Posterior cingulate gyrus (tissue), 11 donors: ENCODE measurements at regions not wholly inside any gene's neighbourhood (a gene's known extent, or its start where the extent isn't known, plus 50 kb on each side); places are given as distances from the start of the nearest gene placed in this dataset.
"Not testable (repeated sequence)": the region's sequence is repeated elsewhere in the genome, so short reads cannot be mapped to it uniquely, and the experiment has no call there.

Source experiments
- DNase-seq, 10 donors: peaks; one replicate each; pipeline versions ENCODE4 v3.0.0 to v3.0.0-alpha.2; 2020 to 2021; ENCODE audit warnings: mixed read lengths in 3 of 10
- intact Hi-C: fragments of 100-400 bp; cut with DNase I; formaldehyde crosslinking; loops from one replicate; pipeline ENCODE4 v1.15.1; 2023

DNA sequence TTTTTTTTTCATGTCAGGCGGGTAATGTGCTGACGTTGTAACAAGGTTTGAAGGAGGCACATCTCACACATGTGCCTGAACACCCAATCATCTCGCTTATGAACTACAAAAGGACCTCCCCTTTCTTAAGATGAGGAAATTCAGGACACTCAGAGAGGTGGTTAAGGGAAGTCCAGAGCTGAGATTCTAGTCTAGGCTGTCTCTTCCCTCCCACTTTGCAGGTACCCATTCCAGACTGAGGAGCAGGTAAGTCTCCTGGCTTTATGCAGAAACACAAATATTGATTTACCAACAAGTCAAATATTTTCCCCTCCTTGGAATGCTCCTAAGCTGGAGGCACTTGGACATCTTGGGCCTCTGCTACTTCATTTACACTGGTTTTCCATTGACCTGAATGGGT lies 122.9 kb upstream of the CADM1 start:
- no peak for DNase-seq
- intact Hi-C loops = no loop called here

GRCh38 chr11:115626414-115626813 lies 122.2 kb upstream of the CADM1 start:
- intact Hi-C loops = no loop called here

GRCh38 chr11:115625502-115625901 lies 121.3 kb upstream of the CADM1 start:
- intact Hi-C loops = no loop called here
- no peak for DNase-seq

More at GRCh38 chr11:115626414-115626813, 122.2 kb upstream of the CADM1 start:
- no peak for DNase-seq

DNA sequence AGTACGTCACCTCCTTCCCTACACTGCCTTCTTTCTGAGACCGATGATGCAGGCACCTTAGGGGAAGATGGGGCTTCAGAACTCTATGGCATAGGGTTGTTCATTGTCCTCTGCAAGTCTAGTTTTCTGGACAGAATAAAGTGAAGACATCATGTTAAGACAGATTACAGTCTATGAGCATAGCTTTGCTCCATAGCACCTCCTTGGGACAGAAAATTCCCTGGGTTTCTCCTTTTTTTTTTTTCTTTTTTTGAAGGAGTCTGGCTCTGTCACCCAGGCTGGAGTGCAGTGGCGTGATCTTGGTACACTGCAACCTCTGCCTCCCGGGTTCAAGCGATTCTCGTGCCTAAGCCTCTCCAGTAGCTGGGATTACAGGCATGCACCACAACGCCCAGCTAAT lies 119.8 kb upstream of the CADM1 start:
- no peak for DNase-seq
- intact Hi-C loops = no loop called here

DNA sequence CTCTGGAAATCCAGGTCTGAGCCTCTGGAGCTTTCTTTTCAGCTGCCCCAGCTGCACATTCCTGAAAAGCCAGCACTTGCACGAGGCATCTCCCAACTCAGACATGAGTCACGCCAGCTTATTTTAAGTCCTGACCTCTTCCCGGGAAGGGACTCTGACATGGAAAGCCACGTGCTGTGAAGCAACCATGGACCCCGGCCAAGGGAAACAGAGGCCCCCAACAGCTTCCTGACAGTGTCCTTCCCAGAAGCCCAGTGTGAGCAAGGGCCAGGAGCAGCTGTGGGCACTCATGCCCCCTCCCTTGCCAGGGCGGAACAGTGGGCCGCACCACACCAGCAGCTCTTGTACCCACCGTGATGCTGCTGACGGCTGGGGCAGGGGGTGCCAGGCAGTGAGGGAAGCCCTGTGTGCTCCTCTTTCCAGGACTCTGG lies 118.8 kb upstream of the CADM1 start:
- peak in 3 of 10 donors; percentile 16 to 87 (median 34) for DNase-seq
- intact Hi-C loops = no loop called here

DNA sequence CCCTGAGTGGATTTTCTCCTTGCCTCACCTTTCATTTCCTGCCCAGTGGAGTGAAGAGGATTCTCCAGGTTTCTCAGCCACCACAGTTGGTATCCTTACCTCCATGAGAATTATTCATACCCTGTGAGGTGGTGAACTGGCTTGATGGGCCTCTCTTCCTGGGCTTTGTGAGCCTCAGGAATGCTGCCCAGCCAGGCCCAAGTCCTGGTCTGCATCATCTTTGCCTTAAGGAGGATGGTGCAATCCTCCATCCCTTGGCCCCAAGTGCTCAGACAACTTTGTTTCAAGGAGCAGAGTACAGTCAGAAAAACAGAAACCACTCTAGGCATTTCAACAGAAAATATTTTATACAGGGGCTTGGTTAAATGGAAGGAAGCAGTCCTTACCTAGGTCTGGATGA lies 114.2 kb upstream of the CADM1 start:
- intact Hi-C loops = no loop called here
- DNase-seq = no peak

- DNase-seq = no peak
- intact Hi-C loops = no loop called here
Observed at GRCh38 chr11:115617767-115618166, 113.6 kb upstream of the CADM1 start.

DNA sequence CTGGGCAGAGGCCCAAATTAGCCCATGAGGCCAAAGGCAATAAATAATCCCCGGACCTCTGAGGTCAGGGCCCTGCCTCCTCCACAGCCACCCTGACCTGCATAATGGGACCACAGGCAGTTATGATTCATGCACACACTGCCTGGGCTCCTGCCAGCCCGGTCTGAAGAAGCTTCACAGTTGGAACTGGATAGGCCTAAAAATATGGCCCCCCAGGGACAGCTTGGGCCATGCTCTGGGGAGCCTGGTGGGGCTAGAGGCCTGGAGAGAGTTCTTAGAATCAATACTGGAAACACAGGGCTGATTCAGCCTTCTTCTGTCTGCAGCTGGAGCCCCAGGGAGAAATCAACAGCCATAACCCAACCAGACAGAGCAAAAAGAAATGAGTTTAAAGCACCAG lies 112.8 kb upstream of the CADM1 start:
- intact Hi-C loops = no loop called here
- no peak for DNase-seq

DNA sequence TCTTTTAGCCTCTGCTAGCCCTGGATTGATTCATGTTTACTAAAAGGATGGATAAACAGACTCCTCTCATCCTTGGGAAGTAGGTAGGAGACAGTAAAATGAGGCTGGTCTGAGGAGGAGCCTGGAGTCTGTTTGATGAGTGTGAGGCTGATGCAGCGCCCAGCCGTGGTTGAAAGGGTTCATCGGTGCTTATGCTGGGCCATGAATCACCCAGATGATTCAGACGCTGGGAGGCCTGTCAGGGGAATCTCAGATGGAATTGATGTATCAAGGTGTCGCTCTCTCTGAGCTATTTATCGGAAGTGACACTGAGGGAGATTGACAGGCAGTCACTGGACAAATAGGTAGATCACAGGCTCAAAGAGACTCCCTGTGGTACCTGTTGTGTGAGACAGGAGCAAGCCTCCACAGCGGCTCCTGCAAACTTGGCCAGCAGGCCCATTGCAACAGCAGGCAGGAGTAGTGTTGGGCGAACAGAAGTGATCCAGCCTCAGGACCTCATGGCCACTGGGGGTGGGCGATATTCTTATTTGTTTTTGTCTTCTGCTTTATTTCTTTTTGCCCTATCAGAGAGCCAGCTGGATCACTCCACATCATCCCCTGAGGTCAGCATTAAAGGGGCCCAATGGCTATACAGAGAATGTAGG lies 109.9 kb upstream of the CADM1 start:
- intact Hi-C loops = no loop called here

DNA sequence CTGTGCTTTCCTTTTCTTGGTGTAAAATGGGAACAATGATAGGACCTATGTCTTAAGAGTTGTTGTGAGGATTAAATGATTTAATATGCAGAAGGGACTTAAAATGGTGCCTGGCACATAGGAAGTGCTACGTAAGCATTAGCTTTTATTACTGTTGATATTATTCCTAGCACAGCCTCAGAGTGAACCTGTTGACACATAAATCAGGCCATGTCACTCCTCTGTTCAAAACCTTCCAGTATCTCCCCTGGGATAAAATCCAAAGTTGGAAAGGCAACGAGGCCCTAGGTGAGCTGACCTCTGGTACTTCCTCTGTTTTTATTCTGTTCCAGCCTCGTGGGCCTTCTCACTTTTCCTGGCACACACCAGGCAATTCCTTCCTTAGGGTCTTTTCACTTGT lies 108.8 kb upstream of the CADM1 start:
- DNase-seq = no peak
- intact Hi-C loops = no loop called here

More for the DNA sequence above, 109.9 kb upstream of the CADM1 start:
- no peak for DNase-seq

DNA sequence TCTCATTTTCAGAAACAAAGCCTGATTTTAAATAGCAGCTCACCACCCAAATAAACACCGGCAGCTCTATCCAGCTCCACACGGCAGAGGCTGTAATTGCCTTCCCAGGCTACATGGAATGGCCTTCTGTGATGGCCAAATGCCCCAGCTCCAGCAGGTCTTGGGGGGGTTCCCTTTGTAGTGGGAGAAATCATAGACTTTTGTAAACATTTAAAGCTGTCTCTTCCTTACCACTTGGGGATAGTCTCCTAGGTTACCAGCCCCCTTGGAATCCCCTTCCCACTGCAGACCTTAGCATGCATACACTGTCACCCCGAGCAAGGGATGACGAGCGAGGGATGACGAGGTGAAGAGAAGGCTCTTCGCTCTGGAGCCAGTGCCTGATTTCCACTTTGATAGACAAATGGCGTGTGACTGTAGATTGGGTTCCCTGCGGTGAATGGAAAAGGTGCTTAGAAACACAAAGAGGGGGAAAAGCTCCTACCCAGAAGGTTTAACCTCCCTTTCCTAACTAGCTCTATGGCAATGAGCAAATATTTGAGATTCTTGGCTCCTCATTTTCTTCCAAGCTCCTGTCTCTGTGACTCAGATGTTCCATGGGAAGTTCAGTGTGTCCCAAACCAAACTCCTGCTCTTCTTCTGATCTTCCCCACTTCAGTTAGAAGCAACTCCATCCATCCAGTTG lies 108.0 kb upstream of the CADM1 start:
- intact Hi-C loops = no loop called here
- DNase-seq = no peak

- no peak for DNase-seq
- intact Hi-C loops = no loop called here
Observed at GRCh38 chr11:115611343-115611742, 107.1 kb upstream of the CADM1 start.

- intact Hi-C loops = no loop called here
- DNase-seq = no peak
Observed at GRCh38 chr11:115610908-115611307, 106.7 kb upstream of the CADM1 start.

DNA sequence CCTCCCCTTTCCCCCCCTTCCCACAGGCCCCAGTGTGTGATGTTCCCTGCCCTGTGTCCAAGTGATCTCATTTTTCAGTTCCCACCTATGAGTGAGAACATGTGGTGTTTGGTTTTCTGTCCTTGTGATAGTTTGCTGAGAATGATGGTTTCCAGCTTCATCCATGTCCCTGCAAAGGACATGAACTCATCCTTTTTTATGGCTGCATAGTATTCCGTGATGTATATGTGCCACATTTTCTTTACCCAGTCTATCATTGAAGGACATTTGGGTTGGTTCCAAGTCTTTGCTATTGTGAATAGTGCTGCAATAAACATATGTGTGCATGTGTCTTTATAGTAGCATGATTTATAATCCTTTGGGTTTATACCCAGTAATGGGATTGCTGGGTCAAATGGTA lies 106.0 kb upstream of the CADM1 start:
- DNase-seq, intact Hi-C loops: not testable (repeated sequence)

DNA sequence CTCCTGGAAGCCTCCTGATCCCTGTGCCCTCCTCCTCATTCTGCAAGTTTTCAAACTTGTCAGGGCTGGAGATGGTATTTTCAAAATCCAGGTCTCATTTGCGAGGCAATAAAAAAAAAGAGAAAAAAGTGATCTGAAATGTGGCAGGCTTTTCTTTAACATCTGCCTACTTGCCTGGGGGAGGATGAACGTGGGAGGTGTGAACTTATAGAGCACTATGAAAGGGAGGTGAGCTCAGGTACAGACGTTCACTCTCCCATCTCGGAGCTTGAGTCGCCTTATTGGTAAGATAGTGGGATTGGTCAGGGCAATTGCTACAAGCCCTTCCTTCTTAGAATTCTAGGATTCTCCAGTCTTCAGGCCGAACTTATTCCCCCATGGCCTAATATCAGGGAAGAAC lies 104.8 kb upstream of the CADM1 start:
- intact Hi-C loops = no loop called here
- DNase-seq = no peak

DNA sequence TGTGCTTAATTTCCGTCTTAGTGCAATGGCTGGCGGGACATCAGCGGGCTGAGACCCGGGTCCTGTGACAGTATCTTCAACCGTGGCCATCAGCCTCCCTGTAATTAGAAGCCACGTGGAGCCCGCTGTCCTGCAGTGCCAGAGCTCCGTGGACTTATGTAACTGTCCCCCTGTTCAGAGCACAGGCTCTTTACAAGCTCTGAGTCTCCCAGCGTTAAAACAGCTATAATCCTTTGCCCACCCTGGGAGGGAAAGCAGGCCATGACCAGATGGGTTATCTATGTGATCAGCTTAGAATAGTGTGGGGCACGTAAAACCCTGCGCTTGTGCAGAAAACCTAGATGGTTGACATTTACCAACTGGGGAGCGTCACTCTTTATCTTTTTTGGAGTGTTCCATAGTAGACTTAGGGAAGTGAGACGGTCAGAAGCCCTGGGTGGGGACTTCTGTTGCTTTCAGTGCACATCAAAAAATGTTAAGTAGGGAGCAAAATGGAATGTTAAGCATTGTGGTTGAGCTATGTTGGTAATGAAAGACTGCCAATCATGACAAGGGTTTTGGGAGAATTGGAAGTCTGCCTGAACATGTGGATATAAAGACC lies 103.5 kb upstream of the CADM1 start:
- DNase-seq = no peak
- intact Hi-C loops = no loop called here

GRCh38 chr11:115606498-115607220 lies 102.4 kb upstream of the CADM1 start:
- DNase-seq = peak in 2 of 10 donors; percentile 19 to 82
- intact Hi-C loops = no loop called here

- DNase-seq = no peak
- intact Hi-C loops = no loop called here
Observed at GRCh38 chr11:115605871-115606497, 101.8 kb upstream of the CADM1 start.

DNA sequence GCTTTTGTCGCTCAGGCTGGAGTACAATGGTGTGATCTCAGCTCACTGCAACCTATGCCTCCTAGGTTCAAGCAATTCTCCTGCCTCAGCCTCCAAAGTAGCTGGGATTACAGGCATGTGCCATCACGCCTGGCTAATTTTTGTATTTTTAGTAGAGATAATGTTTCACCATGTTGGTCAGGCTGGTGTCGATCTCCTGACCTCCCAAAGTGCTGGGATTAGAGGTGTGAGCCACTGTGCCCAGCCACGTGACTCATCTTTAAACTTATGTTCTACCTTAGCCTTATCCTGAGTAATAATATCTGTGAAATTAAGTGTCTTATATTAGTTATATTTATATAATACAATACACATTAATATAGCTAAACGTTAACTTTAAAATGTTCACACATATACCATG lies 101.2 kb upstream of the CADM1 start:
- DNase-seq, intact Hi-C loops: not testable (repeated sequence)

DNA sequence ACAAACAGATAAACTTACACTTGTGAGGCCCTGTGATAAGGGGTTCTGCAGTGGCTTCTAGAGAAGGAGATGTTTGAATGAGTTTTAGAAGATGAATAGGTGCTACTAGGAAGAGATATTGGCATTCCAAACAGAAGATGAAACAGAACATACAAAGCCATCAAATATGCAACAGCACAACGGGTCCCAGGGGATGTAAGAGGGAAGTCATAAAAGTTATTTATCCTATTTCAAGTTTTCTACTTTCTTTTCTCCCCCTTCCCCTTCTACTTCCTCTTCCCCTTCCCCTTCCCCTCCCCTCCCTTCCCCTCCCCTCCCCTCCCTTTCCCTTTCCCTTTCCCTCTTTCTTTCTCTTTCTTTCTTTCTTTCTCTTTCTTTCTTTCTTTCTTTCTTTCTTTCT lies 94.9 kb upstream of the CADM1 start:
- no peak for DNase-seq
- intact Hi-C loops = no loop called here
